ENCODE measurements at regions not wholly inside any gene's neighbourhood (a gene's known extent, or its start where the extent isn't known, plus 50 kb on each side); places are given as distances from the start of the nearest gene placed in this dataset.

DNA sequence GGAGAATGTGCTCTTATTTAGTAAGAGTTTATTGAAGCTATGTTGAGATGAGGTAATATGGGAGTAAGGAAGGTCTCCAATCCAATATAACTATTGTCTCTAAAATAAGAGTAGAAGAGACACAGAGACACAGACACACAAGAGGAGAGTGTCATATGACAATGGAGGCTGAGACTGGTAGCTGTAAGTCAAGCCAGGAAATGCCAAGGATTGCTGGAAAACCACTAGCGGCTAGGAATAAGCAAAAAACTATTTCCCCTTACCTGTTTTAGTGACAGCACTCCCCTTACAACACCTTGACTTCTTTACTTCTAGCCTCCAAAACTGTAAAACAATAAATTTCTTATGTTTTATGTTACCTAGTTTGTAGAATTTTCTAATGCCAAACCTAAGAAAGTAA lies 1652.8 kb downstream of the LRRC4C start:
- TF ChIP-seq KDM5A (IDR thresholded peaks at IDR 0.05) (no peak), EHMT2 (IDR thresholded peaks at IDR 0.05; ENCODE audit: low read depth) (no peak), MYC (IDR thresholded peaks at IDR 0.05; ENCODE audit: borderline replicate concordance, low read length) (no peak), RFX5 (IDR thresholded peaks at IDR 0.05) (no peak), RCOR1 (IDR thresholded peaks at IDR 0.05; ENCODE audit: low read depth, low read length) (no peak), RAD21 (conservative IDR thresholded peaks at IDR 0.05 in 1 of 2, IDR thresholded peaks at IDR 0.05 in 1 of 2) (no peak), MAFK (IDR thresholded peaks at IDR 0.05; ENCODE audit: partially characterized antibody) (no peak), POLR2AphosphoS2 (conservative IDR thresholded peaks at IDR 0.05; ENCODE audit: low read length) (no peak), POLR2A (IDR thresholded peaks at IDR 0.05; ENCODE audit: low read length) (no peak), CHD4 (IDR thresholded peaks at IDR 0.05; ENCODE audit: borderline replicate concordance) (no peak)
- TF ChIP-seq, protein P1, sequence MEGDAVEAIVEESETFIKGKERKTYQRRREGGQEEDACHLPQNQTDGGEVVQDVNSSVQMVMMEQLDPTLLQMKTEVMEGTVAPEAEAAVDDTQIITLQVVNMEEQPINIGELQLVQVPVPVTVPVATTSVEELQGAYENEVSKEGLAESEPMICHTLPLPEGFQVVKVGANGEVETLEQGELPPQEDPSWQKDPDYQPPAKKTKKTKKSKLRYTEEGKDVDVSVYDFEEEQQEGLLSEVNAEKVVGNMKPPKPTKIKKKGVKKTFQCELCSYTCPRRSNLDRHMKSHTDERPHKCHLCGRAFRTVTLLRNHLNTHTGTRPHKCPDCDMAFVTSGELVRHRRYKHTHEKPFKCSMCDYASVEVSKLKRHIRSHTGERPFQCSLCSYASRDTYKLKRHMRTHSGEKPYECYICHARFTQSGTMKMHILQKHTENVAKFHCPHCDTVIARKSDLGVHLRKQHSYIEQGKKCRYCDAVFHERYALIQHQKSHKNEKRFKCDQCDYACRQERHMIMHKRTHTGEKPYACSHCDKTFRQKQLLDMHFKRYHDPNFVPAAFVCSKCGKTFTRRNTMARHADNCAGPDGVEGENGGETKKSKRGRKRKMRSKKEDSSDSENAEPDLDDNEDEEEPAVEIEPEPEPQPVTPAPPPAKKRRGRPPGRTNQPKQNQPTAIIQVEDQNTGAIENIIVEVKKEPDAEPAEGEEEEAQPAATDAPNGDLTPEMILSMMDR (IDR thresholded peaks at IDR 0.05) = no peak
- TF ChIP-seq, protein P2, sequence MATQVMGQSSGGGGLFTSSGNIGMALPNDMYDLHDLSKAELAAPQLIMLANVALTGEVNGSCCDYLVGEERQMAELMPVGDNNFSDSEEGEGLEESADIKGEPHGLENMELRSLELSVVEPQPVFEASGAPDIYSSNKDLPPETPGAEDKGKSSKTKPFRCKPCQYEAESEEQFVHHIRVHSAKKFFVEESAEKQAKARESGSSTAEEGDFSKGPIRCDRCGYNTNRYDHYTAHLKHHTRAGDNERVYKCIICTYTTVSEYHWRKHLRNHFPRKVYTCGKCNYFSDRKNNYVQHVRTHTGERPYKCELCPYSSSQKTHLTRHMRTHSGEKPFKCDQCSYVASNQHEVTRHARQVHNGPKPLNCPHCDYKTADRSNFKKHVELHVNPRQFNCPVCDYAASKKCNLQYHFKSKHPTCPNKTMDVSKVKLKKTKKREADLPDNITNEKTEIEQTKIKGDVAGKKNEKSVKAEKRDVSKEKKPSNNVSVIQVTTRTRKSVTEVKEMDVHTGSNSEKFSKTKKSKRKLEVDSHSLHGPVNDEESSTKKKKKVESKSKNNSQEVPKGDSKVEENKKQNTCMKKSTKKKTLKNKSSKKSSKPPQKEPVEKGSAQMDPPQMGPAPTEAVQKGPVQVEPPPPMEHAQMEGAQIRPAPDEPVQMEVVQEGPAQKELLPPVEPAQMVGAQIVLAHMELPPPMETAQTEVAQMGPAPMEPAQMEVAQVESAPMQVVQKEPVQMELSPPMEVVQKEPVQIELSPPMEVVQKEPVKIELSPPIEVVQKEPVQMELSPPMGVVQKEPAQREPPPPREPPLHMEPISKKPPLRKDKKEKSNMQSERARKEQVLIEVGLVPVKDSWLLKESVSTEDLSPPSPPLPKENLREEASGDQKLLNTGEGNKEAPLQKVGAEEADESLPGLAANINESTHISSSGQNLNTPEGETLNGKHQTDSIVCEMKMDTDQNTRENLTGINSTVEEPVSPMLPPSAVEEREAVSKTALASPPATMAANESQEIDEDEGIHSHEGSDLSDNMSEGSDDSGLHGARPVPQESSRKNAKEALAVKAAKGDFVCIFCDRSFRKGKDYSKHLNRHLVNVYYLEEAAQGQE (IDR thresholded peaks at IDR 0.05) = no peak
- TF ChIP-seq, protein P3, sequence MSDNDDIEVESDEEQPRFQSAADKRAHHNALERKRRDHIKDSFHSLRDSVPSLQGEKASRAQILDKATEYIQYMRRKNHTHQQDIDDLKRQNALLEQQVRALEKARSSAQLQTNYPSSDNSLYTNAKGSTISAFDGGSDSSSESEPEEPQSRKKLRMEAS (IDR thresholded peaks at IDR 0.05) = no peak
- TF ChIP-seq, protein P4, sequence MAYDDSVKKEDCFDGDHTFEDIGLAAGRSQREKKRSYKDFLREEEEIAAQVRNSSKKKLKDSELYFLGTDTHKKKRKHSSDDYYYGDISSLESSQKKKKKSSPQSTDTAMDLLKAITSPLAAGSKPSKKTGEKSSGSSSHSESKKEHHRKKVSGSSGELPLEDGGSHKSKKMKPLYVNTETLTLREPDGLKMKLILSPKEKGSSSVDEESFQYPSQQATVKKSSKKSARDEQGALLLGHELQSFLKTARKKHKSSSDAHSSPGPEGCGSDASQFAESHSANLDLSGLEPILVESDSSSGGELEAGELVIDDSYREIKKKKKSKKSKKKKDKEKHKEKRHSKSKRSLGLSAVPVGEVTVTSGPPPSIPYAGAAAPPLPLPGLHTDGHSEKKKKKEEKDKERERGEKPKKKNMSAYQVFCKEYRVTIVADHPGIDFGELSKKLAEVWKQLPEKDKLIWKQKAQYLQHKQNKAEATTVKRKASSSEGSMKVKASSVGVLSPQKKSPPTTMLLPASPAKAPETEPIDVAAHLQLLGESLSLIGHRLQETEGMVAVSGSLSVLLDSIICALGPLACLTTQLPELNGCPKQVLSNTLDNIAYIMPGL (CRISPR knock-in tag; IDR thresholded peaks at IDR 0.05; ENCODE audit: borderline replicate concordance) = no peak

All from A549 (cell line).